ENCODE measurements at regions not wholly inside any gene's neighbourhood (a gene's known extent, or its start where the extent isn't known, plus 50 kb on each side); places are given as distances from the start of the nearest gene placed in this dataset.

GRCh38 chr16:10324210-10324609, 61.7 kb upstream of the ATF7IP2 start:
- H3K18ac ChIP-seq (ENCODE audit: extremely low read depth, low read length), result no peak overlapping the region
- H4K91ac ChIP-seq (replicated peaks; ENCODE audit: insufficient read length, low read length), result no peak overlapping the region
- H4K8ac ChIP-seq (ENCODE audit: extremely low read depth, insufficient read depth, low read length), result no peak overlapping the region
- H3K36me3 ChIP-seq (ENCODE audit: control insufficient read depth in 2 of 4, insufficient read depth in 4 of 4, low read length in 3 of 4), result no peaks in the 10 kb centered on the region
- no peak overlapping the region for H3K56ac ChIP-seq (replicated peaks; ENCODE audit: insufficient read length, low read depth, low read length)
- no peaks in the 10 kb centered on the region for H3K79me1 ChIP-seq (ENCODE audit: low read depth, low read length)
- no peaks in the 10 kb centered on the region for H3K4me1 ChIP-seq (replicated peaks in 1 of 4; ENCODE audit: control insufficient read depth in 3 of 4, insufficient read depth in 4 of 4, low read length in 3 of 4)
- no peak overlapping the region for H3K4me2 ChIP-seq (ENCODE audit: insufficient read depth in 1 of 2, low read depth in 2 of 2, low read length in 2 of 2)
- H4K5ac ChIP-seq (ENCODE audit: insufficient read length, low read depth, low read length), result no peak overlapping the region
- H3K9ac ChIP-seq (replicated peaks in 1 of 4; ENCODE audit: extremely low read depth in 1 of 4, low read depth in 3 of 4, low read length in 3 of 4), result no peak overlapping the region
- no peaks in the 10 kb centered on the region for H3K9me3 ChIP-seq (ENCODE audit: insufficient read depth in 2 of 2, low read depth in 1 of 2, low read length in 1 of 2)
- 80% methylated on average over 2 of the region's 2 CpGs; no CpG with 5 or more reads in 1 of the 2 experiments for WGBS, 2 experiments (ENCODE audit: extremely low coverage in 1 of 2, insufficient coverage in 1 of 2, insufficient read length in 1 of 2, insufficient replicate concordance in 2 of 2, low coverage in 1 of 2, low lambda C conversion rate in 2 of 2, missing lambda C conversion rate in 1 of 2)
- H2BK12ac ChIP-seq (ENCODE audit: low read depth, low read length), result no peak overlapping the region
- no peak overlapping the region for H3K27ac ChIP-seq (ENCODE audit: low read depth, low read length)
- no peak overlapping the region for H2BK20ac ChIP-seq (ENCODE audit: low read length)
- H3K14ac ChIP-seq (ENCODE audit: insufficient read length), result no peak overlapping the region
- H4K20me1 ChIP-seq (replicated peaks in 1 of 2; ENCODE audit: control insufficient read depth in 1 of 2, insufficient read depth in 2 of 2, low read length in 2 of 2), result no peaks in the 10 kb centered on the region
- H3K4me3 ChIP-seq (ENCODE audit: extremely low read depth in 1 of 4, insufficient read depth in 2 of 4, low read depth in 3 of 4, low read length in 4 of 4), result no peak overlapping the region
- H2BK5ac ChIP-seq (ENCODE audit: low read depth, low read length), result no peak overlapping the region
- H3K23ac ChIP-seq (ENCODE audit: insufficient read length), result no peak overlapping the region
- no peak for FAIRE-seq
- H2BK120ac ChIP-seq (replicated peaks; ENCODE audit: low read depth, low read length), result no peak overlapping the region
- no peaks in the 10 kb centered on the region for H3K27me3 ChIP-seq (replicated peaks in 1 of 4; ENCODE audit: control insufficient read depth in 3 of 4, extremely low read depth in 1 of 4, insufficient read depth in 3 of 4, low read length in 3 of 4)
- no peaks in the 10 kb centered on the region for H3K79me2 ChIP-seq (ENCODE audit: control insufficient read depth in 1 of 2, insufficient read depth in 2 of 2, low read length in 2 of 2)
- DNase-seq (ENCODE audit: low read depth in 1 of 2, low spot score in 2 of 2), result no peak
- H2AFZ ChIP-seq (ENCODE audit: low read length), result no peak overlapping the region
- POLR2A ChIA-PET (ENCODE audit: partially characterized antibody), result no interaction called here
- no peak overlapping the region for H2AK5ac ChIP-seq (ENCODE audit: low read depth, low read length)
- H3K4ac ChIP-seq (replicated peaks; ENCODE audit: insufficient read length, low read depth, low read length), result no peak overlapping the region
- CTCF ChIA-PET (ENCODE audit: partially characterized antibody), result interaction anchor here (0.6 to 1.2 kb wide), 2 partner anchors 9 to 71 kb away, joined by 3 to 4 read pairs; no protein-coding TSS in a partner anchor
- no peak overlapping the region for H2BK15ac ChIP-seq (ENCODE audit: low read length)
- H3K23me2 ChIP-seq (ENCODE audit: low read depth, low read length), result no peaks in the 10 kb centered on the region
- no peak for TF ChIP-seq RNF2 (IDR thresholded peaks at IDR 0.05; ENCODE audit: borderline replicate concordance, low read depth, low read length, missing control alignments, poor library complexity, severe bottlenecking)
- TF ChIP-seq E2F6 (IDR thresholded peaks at IDR 0.05), result no peak
- TF ChIP-seq NRF1 (IDR thresholded peaks at IDR 0.05; ENCODE audit: low read depth, low read length), result no peak
- TF ChIP-seq RAD21 (IDR thresholded peaks at IDR 0.05 in 1 of 2, conservative IDR thresholded peaks at IDR 0.05 in 1 of 2; ENCODE audit: low read depth in 2 of 2, low read length in 2 of 2), result no peak
- TF ChIP-seq NANOG (IDR thresholded peaks at IDR 0.05; ENCODE audit: insufficient read depth, low read depth, low read length, poor library complexity, severe bottlenecking), result no peak
- TF ChIP-seq CREB1 (IDR thresholded peaks at IDR 0.05), result no peak
- TF ChIP-seq, protein P1, sequence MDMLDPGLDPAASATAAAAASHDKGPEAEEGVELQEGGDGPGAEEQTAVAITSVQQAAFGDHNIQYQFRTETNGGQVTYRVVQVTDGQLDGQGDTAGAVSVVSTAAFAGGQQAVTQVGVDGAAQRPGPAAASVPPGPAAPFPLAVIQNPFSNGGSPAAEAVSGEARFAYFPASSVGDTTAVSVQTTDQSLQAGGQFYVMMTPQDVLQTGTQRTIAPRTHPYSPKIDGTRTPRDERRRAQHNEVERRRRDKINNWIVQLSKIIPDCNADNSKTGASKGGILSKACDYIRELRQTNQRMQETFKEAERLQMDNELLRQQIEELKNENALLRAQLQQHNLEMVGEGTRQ (IDR thresholded peaks at IDR 0.05; ENCODE audit: low read length), result no peak
- no peak for TF ChIP-seq SRF (IDR thresholded peaks at IDR 0.05; ENCODE audit: low read depth, low read length)
- no peak for TF ChIP-seq KDM1A (IDR thresholded peaks at IDR 0.05; ENCODE audit: borderline replicate concordance, low read length)
- no peak for TF ChIP-seq JUND (IDR thresholded peaks at IDR 0.05; ENCODE audit: low read length)
- no peak for TF ChIP-seq SIRT6 (IDR thresholded peaks at IDR 0.05; ENCODE audit: low read length)
- no peak for TF ChIP-seq KDM5A (IDR thresholded peaks at IDR 0.05; ENCODE audit: low read length)
- TF ChIP-seq BACH1 (IDR thresholded peaks at IDR 0.05; ENCODE audit: low read length), result no peak

Measured in H1 (cell line).